ENCODE measurements at regions not wholly inside any gene's neighbourhood (a gene's known extent, or its start where the extent isn't known, plus 50 kb on each side); places are given as distances from the start of the nearest gene placed in this dataset.

GRCh38 chr4:124525524-124525923, 187.0 kb downstream of the ANKRD50 start:
- Histone ChIP-seq H3K4me3 (ENCODE audit: low read length) (no peak overlapping the region), H3K9ac (ENCODE audit: low read length) (no peak overlapping the region), H3K27ac (ENCODE audit: low read depth, low read length) (no peak overlapping the region), H3K27me3 (ENCODE audit: control insufficient read depth, insufficient read depth, low read length) (no peaks in the 10 kb centered on the region), H3K4me1 (ENCODE audit: control insufficient read depth, insufficient read depth, low read length) (no peaks in the 10 kb centered on the region), H3K36me3 (ENCODE audit: control insufficient read depth, insufficient read depth, low read length) (no peaks in the 10 kb centered on the region)

GRCh38 chr4:124526331-124526730, 186.2 kb downstream of the ANKRD50 start:
- H3K27ac ChIP-seq (ENCODE audit: low read depth, low read length), result no peak overlapping the region
- no peak overlapping the region for H3K4me3 ChIP-seq (ENCODE audit: low read length)
- no peak overlapping the region for H3K9ac ChIP-seq (ENCODE audit: low read length)
- no peaks in the 10 kb centered on the region for H3K36me3 ChIP-seq (ENCODE audit: control insufficient read depth, insufficient read depth, low read length)
- no peaks in the 10 kb centered on the region for H3K4me1 ChIP-seq (ENCODE audit: control insufficient read depth, insufficient read depth, low read length)
- no peaks in the 10 kb centered on the region for H3K27me3 ChIP-seq (ENCODE audit: control insufficient read depth, insufficient read depth, low read length)

DNA sequence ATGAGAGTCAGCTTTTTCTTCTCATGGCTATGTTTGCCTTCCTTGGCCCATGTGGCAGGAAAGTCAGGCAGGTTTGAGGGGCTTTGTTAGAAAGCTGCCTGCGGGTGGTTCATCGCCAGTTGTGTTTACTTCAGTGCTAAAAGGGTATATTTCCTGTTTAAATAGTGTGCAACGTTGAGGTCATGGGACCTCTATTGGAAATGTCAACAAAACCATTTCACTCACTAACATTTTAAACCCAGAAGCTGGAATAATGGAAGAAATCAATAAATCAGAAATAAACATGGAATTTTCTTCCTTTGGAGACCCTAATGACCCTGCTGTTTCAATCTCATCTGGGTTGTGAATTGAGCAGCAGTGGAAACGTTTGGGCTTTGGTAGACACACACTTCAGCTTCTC, 185.8 kb downstream of the ANKRD50 start:
- Histone ChIP-seq H3K4me1 (ENCODE audit: control insufficient read depth, insufficient read depth, low read length) (no peaks in the 10 kb centered on the region), H3K27me3 (ENCODE audit: control insufficient read depth, insufficient read depth, low read length) (no peaks in the 10 kb centered on the region), H3K27ac (ENCODE audit: low read depth, low read length) (no peak overlapping the region), H3K9ac (ENCODE audit: low read length) (no peak overlapping the region), H3K4me3 (ENCODE audit: low read length) (no peak overlapping the region), H3K36me3 (ENCODE audit: control insufficient read depth, insufficient read depth, low read length) (no peaks in the 10 kb centered on the region)

GRCh38 chr4:124527364-124527763, 185.2 kb downstream of the ANKRD50 start:
- no peak overlapping the region for H3K4me3 ChIP-seq (ENCODE audit: low read length)

GRCh38 chr4:124529131-124529530, 183.4 kb downstream of the ANKRD50 start:
- Histone ChIP-seq H3K4me3 (ENCODE audit: low read length) (no peak overlapping the region), H3K4me1 (ENCODE audit: control insufficient read depth, insufficient read depth, low read length) (no peaks in the 10 kb centered on the region), H3K36me3 (ENCODE audit: control insufficient read depth, insufficient read depth, low read length) (no peaks in the 10 kb centered on the region), H3K27me3 (ENCODE audit: control insufficient read depth, insufficient read depth, low read length) (no peaks in the 10 kb centered on the region), H3K9ac (ENCODE audit: low read length) (no peak overlapping the region), H3K27ac (ENCODE audit: low read depth, low read length) (no peak overlapping the region)

More at GRCh38 chr4:124527364-124527763, 185.2 kb downstream of the ANKRD50 start:
- H3K4me1 ChIP-seq (ENCODE audit: control insufficient read depth, insufficient read depth, low read length), result no peaks in the 10 kb centered on the region
- no peak overlapping the region for H3K9ac ChIP-seq (ENCODE audit: low read length)
- H3K27ac ChIP-seq (ENCODE audit: low read depth, low read length), result no peak overlapping the region
- H3K27me3 ChIP-seq (ENCODE audit: control insufficient read depth, insufficient read depth, low read length), result no peaks in the 10 kb centered on the region
- H3K36me3 ChIP-seq (ENCODE audit: control insufficient read depth, insufficient read depth, low read length), result no peaks in the 10 kb centered on the region

DNA sequence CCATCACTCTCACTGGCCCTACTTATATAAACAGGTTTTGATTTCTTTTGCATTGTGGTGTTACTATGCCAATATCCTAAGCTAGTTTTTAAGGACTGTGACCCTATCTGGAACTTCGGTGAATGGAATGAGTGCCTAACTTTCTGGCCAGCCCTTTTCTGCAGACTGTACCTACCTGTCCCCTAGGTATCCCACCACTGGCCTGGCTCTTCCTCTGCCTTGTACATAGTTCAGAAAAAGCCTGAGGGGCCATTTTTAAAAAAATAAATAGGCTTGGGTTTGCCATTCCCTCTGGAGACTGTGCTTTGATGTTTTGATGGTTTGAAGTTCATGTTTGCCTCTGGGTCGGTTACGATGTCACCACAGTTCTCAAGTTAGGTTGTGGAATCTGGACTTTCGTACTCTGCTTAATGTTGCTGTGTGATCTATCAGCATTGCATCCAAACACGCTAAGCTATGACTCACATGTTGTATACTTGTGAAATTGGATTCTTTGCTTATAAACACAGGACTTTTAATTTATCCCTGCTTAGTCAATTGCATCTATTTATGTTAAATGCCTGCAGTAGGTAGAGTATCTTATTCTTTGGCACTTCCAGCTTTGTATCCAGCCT, 182.0 kb downstream of the ANKRD50 start:
- Histone ChIP-seq H3K27me3 (ENCODE audit: control insufficient read depth, insufficient read depth, low read length) (no peaks in the 10 kb centered on the region), H3K36me3 (ENCODE audit: control insufficient read depth, insufficient read depth, low read length) (no peaks in the 10 kb centered on the region), H3K4me1 (ENCODE audit: control insufficient read depth, insufficient read depth, low read length) (no peaks in the 10 kb centered on the region), H3K4me3 (ENCODE audit: low read length) (no peak overlapping the region), H3K27ac (ENCODE audit: low read depth, low read length) (no peak overlapping the region), H3K9ac (ENCODE audit: low read length) (no peak overlapping the region)

DNA sequence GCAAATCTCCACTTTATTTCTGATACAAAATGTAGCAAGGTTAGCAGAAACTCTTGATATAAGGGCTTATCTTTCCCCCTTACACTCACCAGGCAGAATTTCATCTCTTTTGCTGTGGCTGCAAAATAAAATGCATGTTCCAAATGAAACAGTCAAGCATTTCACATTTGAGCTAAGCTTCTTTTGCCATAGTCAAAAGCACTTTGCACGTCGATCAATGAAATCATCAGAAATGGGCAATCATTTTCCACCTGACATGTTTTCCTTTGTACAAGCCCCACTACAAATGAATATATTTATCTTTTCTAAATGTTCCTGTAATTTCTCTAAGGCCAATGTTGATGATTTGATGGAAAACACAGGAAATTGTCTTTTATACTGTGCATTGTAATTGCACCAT, 178.4 kb downstream of the ANKRD50 start:
- Histone ChIP-seq H3K4me1 (ENCODE audit: control insufficient read depth, insufficient read depth, low read length) (no peaks in the 10 kb centered on the region), H3K4me3 (ENCODE audit: low read length) (no peak overlapping the region), H3K9ac (ENCODE audit: low read length) (no peak overlapping the region), H3K27ac (ENCODE audit: low read depth, low read length) (no peak overlapping the region), H3K36me3 (ENCODE audit: control insufficient read depth, insufficient read depth, low read length) (no peaks in the 10 kb centered on the region), H3K27me3 (ENCODE audit: control insufficient read depth, insufficient read depth, low read length) (no peaks in the 10 kb centered on the region)

DNA sequence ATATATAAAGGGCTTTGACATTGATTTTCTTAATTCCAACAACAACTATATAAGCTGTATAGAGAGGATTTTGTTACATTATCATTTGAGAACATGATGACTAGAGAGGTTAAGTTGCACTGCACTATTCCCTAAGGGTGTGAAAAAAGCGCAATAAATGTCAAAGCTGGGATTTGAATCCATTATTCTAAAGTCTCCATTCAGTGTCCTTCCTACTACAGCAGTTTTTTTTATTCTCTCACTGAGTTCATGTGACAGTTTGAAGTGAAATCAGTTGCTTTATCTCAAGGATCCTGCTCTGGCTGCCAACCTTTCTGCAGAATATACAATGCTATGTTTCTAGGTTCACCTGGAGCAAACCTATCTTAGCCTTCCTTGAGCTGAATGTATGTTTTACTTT, 177.5 kb downstream of the ANKRD50 start:
- no peak overlapping the region for H3K27ac ChIP-seq (ENCODE audit: low read depth, low read length)
- no peaks in the 10 kb centered on the region for H3K27me3 ChIP-seq (ENCODE audit: control insufficient read depth, insufficient read depth, low read length)
- H3K36me3 ChIP-seq (ENCODE audit: control insufficient read depth, insufficient read depth, low read length), result no peaks in the 10 kb centered on the region
- no peak overlapping the region for H3K9ac ChIP-seq (ENCODE audit: low read length)
- no peak overlapping the region for H3K4me3 ChIP-seq (ENCODE audit: low read length)
- H3K4me1 ChIP-seq (ENCODE audit: control insufficient read depth, insufficient read depth, low read length), result no peaks in the 10 kb centered on the region

DNA sequence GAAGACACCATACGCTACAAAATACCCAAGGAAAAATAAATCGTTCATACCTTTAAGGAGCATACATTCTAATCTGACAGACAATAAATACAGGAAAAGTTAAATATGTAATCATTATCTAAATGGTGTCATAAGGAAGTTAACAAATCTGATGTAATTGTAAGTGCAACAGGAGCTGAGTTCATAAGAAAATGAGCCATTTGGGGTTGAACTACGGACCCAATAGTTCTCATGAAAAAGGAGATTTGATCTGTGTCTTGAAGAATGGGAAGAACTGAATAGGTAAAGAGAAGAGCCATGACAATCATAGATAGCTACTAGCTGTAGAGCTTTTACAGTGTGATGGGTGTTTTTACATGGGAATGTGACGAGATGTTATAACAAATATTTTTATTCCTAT, 175.6 kb downstream of the ANKRD50 start:
- Histone ChIP-seq H3K27me3 (ENCODE audit: control insufficient read depth, insufficient read depth, low read length) (no peaks in the 10 kb centered on the region), H3K4me3 (ENCODE audit: low read length) (no peak overlapping the region), H3K4me1 (ENCODE audit: control insufficient read depth, insufficient read depth, low read length) (no peaks in the 10 kb centered on the region), H3K36me3 (ENCODE audit: control insufficient read depth, insufficient read depth, low read length) (no peaks in the 10 kb centered on the region), H3K27ac (ENCODE audit: low read depth, low read length) (no peak overlapping the region), H3K9ac (ENCODE audit: low read length) (no peak overlapping the region)

DNA sequence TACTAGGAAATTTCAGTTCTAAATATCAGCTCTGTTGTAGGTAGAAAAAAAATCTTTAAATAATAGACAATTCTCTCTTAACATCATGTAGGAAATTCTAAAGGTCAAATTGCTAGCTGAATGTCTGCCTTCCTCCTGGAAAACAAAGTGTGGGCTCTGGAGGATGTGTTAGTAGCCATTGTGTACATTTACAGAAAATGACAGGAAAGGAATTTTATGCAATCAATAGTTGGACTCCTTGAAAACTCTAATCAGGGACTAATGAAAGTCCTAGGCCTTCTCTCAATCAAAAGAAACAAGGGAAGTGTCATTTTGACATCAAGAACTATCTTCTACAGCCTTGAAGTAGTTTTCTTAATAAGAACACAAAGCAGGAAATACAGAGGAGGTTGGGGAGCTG, 174.6 kb downstream of the ANKRD50 start:
- H3K9ac ChIP-seq (ENCODE audit: low read length), result no peak overlapping the region
- H3K27ac ChIP-seq (ENCODE audit: low read depth, low read length), result no peak overlapping the region
- no peak overlapping the region for H3K4me3 ChIP-seq (ENCODE audit: low read length)
- H3K27me3 ChIP-seq (ENCODE audit: control insufficient read depth, insufficient read depth, low read length), result no peaks in the 10 kb centered on the region
- no peaks in the 10 kb centered on the region for H3K36me3 ChIP-seq (ENCODE audit: control insufficient read depth, insufficient read depth, low read length)
- H3K4me1 ChIP-seq (ENCODE audit: control insufficient read depth, insufficient read depth, low read length), result no peaks in the 10 kb centered on the region

GRCh38 chr4:124540014-124540413, 172.5 kb downstream of the ANKRD50 start:
- no peak overlapping the region for H3K9ac ChIP-seq (ENCODE audit: low read length)
- H3K4me1 ChIP-seq (ENCODE audit: control insufficient read depth, insufficient read depth, low read length), result no peaks in the 10 kb centered on the region
- no peak overlapping the region for H3K27ac ChIP-seq (ENCODE audit: low read depth, low read length)
- H3K27me3 ChIP-seq (ENCODE audit: control insufficient read depth, insufficient read depth, low read length), result no peaks in the 10 kb centered on the region
- H3K4me3 ChIP-seq (ENCODE audit: low read length), result no peak overlapping the region
- H3K36me3 ChIP-seq (ENCODE audit: control insufficient read depth, insufficient read depth, low read length), result no peaks in the 10 kb centered on the region

- H3K27me3 ChIP-seq (ENCODE audit: control insufficient read depth, insufficient read depth, low read length), result no peaks in the 10 kb centered on the region
- H3K27ac ChIP-seq (ENCODE audit: low read depth, low read length), result no peak overlapping the region
- H3K36me3 ChIP-seq (ENCODE audit: control insufficient read depth, insufficient read depth, low read length), result no peaks in the 10 kb centered on the region
- H3K4me3 ChIP-seq (ENCODE audit: low read length), result no peak overlapping the region
- no peaks in the 10 kb centered on the region for H3K4me1 ChIP-seq (ENCODE audit: control insufficient read depth, insufficient read depth, low read length)
- no peak overlapping the region for H3K9ac ChIP-seq (ENCODE audit: low read length)
Measured at GRCh38 chr4:124541652-124542420, 170.7 kb downstream of the ANKRD50 start.

GRCh38 chr4:124555959-124556358, 156.6 kb downstream of the ANKRD50 start:
- Histone ChIP-seq H3K36me3 (ENCODE audit: control insufficient read depth, insufficient read depth, low read length) (no peaks in the 10 kb centered on the region), H3K27me3 (ENCODE audit: control insufficient read depth, insufficient read depth, low read length) (no peaks in the 10 kb centered on the region), H3K4me1 (ENCODE audit: control insufficient read depth, insufficient read depth, low read length) (no peaks in the 10 kb centered on the region), H3K9ac (ENCODE audit: low read length) (no peak overlapping the region), H3K4me3 (ENCODE audit: low read length) (no peak overlapping the region), H3K27ac (ENCODE audit: low read depth, low read length) (no peak overlapping the region)
